ENCODE measurements at regions not wholly inside any gene's neighbourhood (a gene's known extent, or its start where the extent isn't known, plus 50 kb on each side); places are given as distances from the start of the nearest gene placed in this dataset.

- TF ChIP-seq MYNN (tag by site-specific recombination; IDR thresholded peaks at IDR 0.05; ENCODE audit: borderline replicate concordance) (no peak), ZNF223 (tag by site-specific recombination; IDR thresholded peaks at IDR 0.05) (no peak), ZNF488 (tag by site-specific recombination; IDR thresholded peaks at IDR 0.05) (no peak), ZNF239 (tag by site-specific recombination; IDR thresholded peaks at IDR 0.05) (no peak), ZNF404 (tag by site-specific recombination; IDR thresholded peaks at IDR 0.05) (no peak), ZNF624 (tag by site-specific recombination; IDR thresholded peaks at IDR 0.05) (no peak), ZBTB17 (tag by site-specific recombination; IDR thresholded peaks at IDR 0.05) (no peak), ZNF26 (tag by site-specific recombination; IDR thresholded peaks at IDR 0.05) (no peak), ZNF335 (tag by site-specific recombination; conservative IDR thresholded peaks at IDR 0.05) (no peak), TRIM28 (IDR thresholded peaks at IDR 0.05; ENCODE audit: borderline replicate concordance, low read length) (no peak), ZNF548 (tag by site-specific recombination; IDR thresholded peaks at IDR 0.05) (no peak), ZNF391 (tag by site-specific recombination; IDR thresholded peaks at IDR 0.05; ENCODE audit: borderline replicate concordance, low read depth) (no peak), EGR2 (tag by site-specific recombination; IDR thresholded peaks at IDR 0.05; ENCODE audit: low read depth) (no peak), SP2 (tag by site-specific recombination; IDR thresholded peaks at IDR 0.05) (no peak), ZNF660 (tag by site-specific recombination; IDR thresholded peaks at IDR 0.05) (no peak), PRDM10 (tag by site-specific recombination; IDR thresholded peaks at IDR 0.05) (no peak)
- POLR2A ChIA-PET, result no interaction called here
- H3K36me3 ChIP-seq (ENCODE audit: control insufficient read depth in 2 of 2, insufficient read depth in 1 of 2, low read length in 2 of 2), result no peaks in the 10 kb centered on the region
- H3K9me3 ChIP-seq (ENCODE audit: control insufficient read depth, insufficient read depth, low read depth, low read length), result no peaks in the 10 kb centered on the region
- CTCF ChIA-PET, result no interaction called here
- H3K27ac ChIP-seq (ENCODE audit: extremely low read depth, low read depth, low read length), result no peak overlapping the region
- H3K4me1 ChIP-seq (ENCODE audit: control insufficient read depth, insufficient read depth, low read length), result no peaks in the 10 kb centered on the region
- no peak overlapping the region for H3K4me3 ChIP-seq (ENCODE audit: low read depth, low read length)
Observed at GRCh38 chr10:117950408-117950807, 96.3 kb downstream of the RAB11FIP2 start.
